ENCODE measurements at regions not wholly inside any gene's neighbourhood (a gene's known extent, or its start where the extent isn't known, plus 50 kb on each side); places are given as distances from the start of the nearest gene placed in this dataset.

- no peaks in the 10 kb centered on the region for H3K9me3 ChIP-seq (replicated peaks; ENCODE audit: control insufficient read depth, insufficient read depth, low read length)
- H3K79me2 ChIP-seq (ENCODE audit: control insufficient read depth, insufficient read depth, low read length): no peaks in the 10 kb centered on the region
- in situ Hi-C loops (cut with MboI): no loop called here
- DNase-seq (ENCODE audit: low read depth, low spot score) (no peak), ATAC-seq (no peak), FAIRE-seq (no peak)
- TF ChIP-seq IRF4 (IDR thresholded peaks at IDR 0.05; ENCODE audit: low read depth, low read length) (no peak), RAD51 (IDR thresholded peaks at IDR 0.05) (no peak), SIN3A (IDR thresholded peaks at IDR 0.05; ENCODE audit: low read depth, low read length) (no peak), POU2F2 (IDR thresholded peaks at IDR 0.05; ENCODE audit: borderline replicate concordance, low read depth, low read length) (no peak), FOXM1 (IDR thresholded peaks at IDR 0.05; ENCODE audit: low read depth, low read length) (no peak), TCF7 (IDR thresholded peaks at IDR 0.05; ENCODE audit: borderline replicate concordance) (no peak), BCL11A (IDR thresholded peaks at IDR 0.05; ENCODE audit: low read depth, low read length) (no peak), NFIC (IDR thresholded peaks at IDR 0.05; ENCODE audit: low read depth, low read length) (no peak)
- TF ChIP-seq, protein P1, sequence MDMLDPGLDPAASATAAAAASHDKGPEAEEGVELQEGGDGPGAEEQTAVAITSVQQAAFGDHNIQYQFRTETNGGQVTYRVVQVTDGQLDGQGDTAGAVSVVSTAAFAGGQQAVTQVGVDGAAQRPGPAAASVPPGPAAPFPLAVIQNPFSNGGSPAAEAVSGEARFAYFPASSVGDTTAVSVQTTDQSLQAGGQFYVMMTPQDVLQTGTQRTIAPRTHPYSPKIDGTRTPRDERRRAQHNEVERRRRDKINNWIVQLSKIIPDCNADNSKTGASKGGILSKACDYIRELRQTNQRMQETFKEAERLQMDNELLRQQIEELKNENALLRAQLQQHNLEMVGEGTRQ (IDR thresholded peaks at IDR 0.05; ENCODE audit: borderline replicate concordance, low read depth, low read length): no peak
- H3K4me3 ChIP-seq: no peak overlapping the region
- ChIA-PET SMC1A (ENCODE audit: uncharacterized antibody, unreplicated experiment) (no interaction called here), CTCF (no interaction called here), POLR2A (no interaction called here), RAD21 (ENCODE audit: unreplicated experiment) (no interaction called here)
- no TSS peak for BruUV-seq (replicated peaks)
- no peaks in the 10 kb centered on the region for H3K36me3 ChIP-seq (ENCODE audit: control insufficient read depth in 2 of 2, insufficient read depth in 2 of 2, low read length in 1 of 2)
- no peaks in the 10 kb centered on the region for H4K20me1 ChIP-seq (ENCODE audit: control insufficient read depth, insufficient read depth)
- H2AFZ ChIP-seq (ENCODE audit: control insufficient read depth, low read depth, low read length): no peak overlapping the region
- WGBS (ENCODE audit: insufficient coverage, insufficient replicate concordance, low lambda C conversion rate, missing lambda C conversion rate): 35% methylated on average over 8 of the region's 8 CpGs
- H3K9ac ChIP-seq (ENCODE audit: control insufficient read depth, insufficient read depth, low read length): no peak overlapping the region
- no peaks in the 10 kb centered on the region for H3K4me1 ChIP-seq (ENCODE audit: control insufficient read depth, insufficient read depth, low read length)
- H3K27ac ChIP-seq (ENCODE audit: control insufficient read depth, insufficient read depth): no peak overlapping the region
- no peak overlapping the region for H3K4me2 ChIP-seq (ENCODE audit: control insufficient read depth, insufficient read depth)
- intact Hi-C loops (cut with micrococcal nuclease; ENCODE audit: unreplicated experiment): no loop called here
- no peaks in the 10 kb centered on the region for H3K27me3 ChIP-seq (replicated peaks in 1 of 2; ENCODE audit: control insufficient read depth in 2 of 2, insufficient read depth in 2 of 2, low read length in 1 of 2)
These were observed 391.9 kb downstream of the IRS2 start for GRCh38 chr13:109394311-109394988.

Data from GM12878 (cell line).